Peyer's patch (tissue), 4 donors: ENCODE measurements at regions not wholly inside any gene's neighbourhood (a gene's known extent, or its start where the extent isn't known, plus 50 kb on each side); places are given as distances from the start of the nearest gene placed in this dataset.

Experiments
- CTCF ChIP-seq, 6 experiments: fragments of 450-650 bp in 4 of 6; fragments of 200-600 bp in 2 of 6; sonication (generic) in 1 of 6; IDR thresholded peaks; one replicate each; pipeline ENCODE4 v1.5.1; 2017 to 2019; ENCODE audit warnings: antibody characterized with exemption in 6 of 6, mild to moderate bottlenecking in 3 of 6, moderate library complexity in 1 of 6
- POLR2A ChIP-seq, 2 donors: fragments of 450-650 bp; IDR thresholded peaks; one replicate each; pipeline ENCODE4 v1.5.1; 2017; ENCODE audit warnings: antibody characterized with exemption in 2 of 2, mild to moderate bottlenecking in 2 of 2, moderate library complexity in 2 of 2

DNA sequence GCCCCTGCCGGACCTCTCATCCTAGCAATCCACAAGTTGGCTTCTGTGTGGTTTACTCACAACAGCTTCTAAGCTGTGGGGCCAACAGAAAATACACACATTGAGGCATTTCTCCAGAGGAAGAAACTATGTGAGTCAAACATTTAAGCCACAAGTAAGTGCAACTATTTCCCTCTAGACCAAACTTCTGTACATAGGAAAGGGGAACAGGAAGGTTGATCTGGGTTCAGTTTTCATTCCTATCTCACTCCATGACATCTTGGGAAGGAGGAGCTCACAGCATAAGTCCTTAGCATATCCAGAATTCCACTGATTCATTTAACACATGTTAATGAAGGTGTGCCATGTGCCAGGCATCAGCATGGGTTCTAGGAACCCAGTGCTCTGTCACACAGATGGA, 72.8 kb upstream of the PICALM start:
- TF ChIP-seq POLR2A (IDR thresholded peaks at IDR 0.05) (no peak), CTCF (IDR thresholded peaks at IDR 0.05) (no peak)
